H1 (cell line): ENCODE measurements at regions not wholly inside any gene's neighbourhood (a gene's known extent, or its start where the extent isn't known, plus 50 kb on each side); places are given as distances from the start of the nearest gene placed in this dataset.
A peak's percentile ranks its signal among the peaks of the same experiment; 100 is the strongest.

ENCODE experiments used
- CTCF ChIA-PET: fragments of 300-600 bp; sonication (Branson Sonifier 250); formaldehyde crosslinking; loops from one replicate; lab custom pipeline; 2021; ENCODE audit not compliant: partially characterized antibody; lab: Charles Lee
- POLR2A ChIA-PET: fragments of 300-600 bp; sonication (Branson Sonifier 250); formaldehyde crosslinking; loops from one replicate; lab custom pipeline; 2021; ENCODE audit warnings: inconsistent platforms; ENCODE audit not compliant: partially characterized antibody; lab: Charles Lee
- DNase-seq, 2 experiments: peaks; one replicate each; pipeline versions ENCODE4 v3.0.0 to v3.0.0-alpha.2; 2010 to 2022; ENCODE audit warnings: low spot score in 2 of 2, low read depth in 1 of 2, mixed read lengths in 1 of 2
- FAIRE-seq: peaks from 2 replicates; lab custom pipeline; 2011; peaks lifted over from hg19 to GRCh38; lab: Jason Lieb, UNC
- H2AFZ ChIP-seq: 2 replicates; pipeline ENCODE4 v1.8.1; 2012; ENCODE audit warnings: low read length, inconsistent platforms
- H2AK5ac ChIP-seq: 2 replicates; pipeline ENCODE4 v1.6.1; 2013; ENCODE audit warnings: low read depth, low read length
- H2BK120ac ChIP-seq: replicated peaks from 2 replicates; pipeline ENCODE3; 2013; ENCODE audit warnings: low read depth, low read length, inconsistent platforms
- H2BK12ac ChIP-seq: 2 replicates; pipeline ENCODE4 v1.6.1; 2013; ENCODE audit warnings: low read depth, low read length
- H2BK15ac ChIP-seq: 2 replicates; pipeline ENCODE4 v1.6.1; 2013; ENCODE audit warnings: low read length
- H2BK20ac ChIP-seq: 2 replicates; pipeline ENCODE4 v1.6.1; 2013; ENCODE audit warnings: low read length
- H2BK5ac ChIP-seq: 2 replicates; pipeline ENCODE4 v1.6.1; 2013; ENCODE audit warnings: low read depth, low read length
- H3K14ac ChIP-seq: 2 replicates; pipeline ENCODE4 v1.6.1; 2013; ENCODE audit warnings: inconsistent platforms; ENCODE audit not compliant: insufficient read length
- H3K18ac ChIP-seq: 2 replicates; pipeline ENCODE4 v1.6.1; 2013; ENCODE audit warnings: low read length; ENCODE audit errors: extremely low read depth
- H3K23ac ChIP-seq: 2 replicates; pipeline ENCODE4 v1.6.1; 2013; ENCODE audit warnings: inconsistent platforms; ENCODE audit not compliant: insufficient read length
- H3K23me2 ChIP-seq: 2 replicates; pipeline ENCODE4 v1.6.1; 2013; ENCODE audit warnings: low read depth, low read length
- H3K27ac ChIP-seq: 2 replicates; pipeline ENCODE4 v1.6.1; 2011; ENCODE audit warnings: low read depth, low read length, inconsistent platforms
- H3K27me3 ChIP-seq, 4 experiments: replicated peaks in 1 of 4; 1 replicate in 1 of 4; 2 replicates in 3 of 4; pipeline versions ENCODE4 v1.6.1 to v1.8.1; 2011 to 2013; ENCODE audit warnings: low read length in 3 of 4, mild to moderate bottlenecking in 3 of 4, inconsistent platforms in 2 of 4, mixed read lengths in 2 of 4, moderate library complexity in 1 of 4; ENCODE audit not compliant: control insufficient read depth in 3 of 4, insufficient read depth in 3 of 4; ENCODE audit errors: extremely low read depth in 1 of 4
- H3K36me3 ChIP-seq, 4 experiments: 2 replicates each; pipeline versions ENCODE4 v1.6.1 to v1.8.1; 2011 to 2013; ENCODE audit warnings: mild to moderate bottlenecking in 4 of 4, low read length in 3 of 4, moderate library complexity in 2 of 4, control low read depth in 1 of 4, inconsistent platforms in 1 of 4; ENCODE audit not compliant: insufficient read depth in 4 of 4, control insufficient read depth in 2 of 4
- H3K4ac ChIP-seq: replicated peaks from 2 replicates; pipeline ENCODE3; 2013; ENCODE audit warnings: low read length, low read depth, mixed read lengths, inconsistent platforms; ENCODE audit not compliant: insufficient read length
- H3K4me1 ChIP-seq, 4 experiments: replicated peaks in 1 of 4; 1 replicate in 1 of 4; 2 replicates in 3 of 4; pipeline versions ENCODE4 v1.6.1 to v1.8.1; 2011 to 2013; ENCODE audit warnings: low read length in 3 of 4, inconsistent platforms in 2 of 4, mixed read lengths in 1 of 4; ENCODE audit not compliant: insufficient read depth in 4 of 4, control insufficient read depth in 3 of 4
- H3K4me2 ChIP-seq, 2 experiments: 2 replicates each; pipeline versions ENCODE4 v1.6.1 to v1.8.1; 2011 to 2013; ENCODE audit warnings: low read depth in 2 of 2, low read length in 2 of 2, control low read depth in 1 of 2, inconsistent platforms in 1 of 2, mild to moderate bottlenecking in 1 of 2; ENCODE audit not compliant: insufficient read depth in 1 of 2
- H3K4me3 ChIP-seq, 4 experiments: fragments of 200-600, 300-600 bp in 1 of 4; sonication (generic), shearing (Covaris generic), sonication (Bioruptor Twin) in 1 of 4; 2 replicates each; pipeline versions ENCODE4 v1.5.1 to v1.8.1; 2011 to 2016; ENCODE audit warnings: low read length in 4 of 4, low read depth in 3 of 4, control low read depth in 2 of 4, inconsistent platforms in 2 of 4, mild to moderate bottlenecking in 2 of 4, mixed read lengths in 1 of 4, moderate library complexity in 1 of 4; ENCODE audit not compliant: insufficient read depth in 2 of 4; ENCODE audit errors: extremely low read depth in 1 of 4
- H3K56ac ChIP-seq: replicated peaks from 2 replicates; pipeline ENCODE3; 2013; ENCODE audit warnings: low read depth, mild to moderate bottlenecking, mixed read lengths, low read length, inconsistent platforms; ENCODE audit not compliant: insufficient read length
- H3K79me1 ChIP-seq: 2 replicates; pipeline ENCODE4 v1.6.1; 2013; ENCODE audit warnings: low read depth, low read length, control low read depth
- H3K79me2 ChIP-seq, 2 experiments: 2 replicates each; pipeline versions ENCODE4 v1.6.1 to v1.8.1; 2012 to 2013; ENCODE audit warnings: low read length in 2 of 2, mild to moderate bottlenecking in 2 of 2, inconsistent platforms in 1 of 2; ENCODE audit not compliant: insufficient read depth in 2 of 2, control insufficient read depth in 1 of 2
- H3K9ac ChIP-seq, 4 experiments: replicated peaks in 1 of 4; 1 replicate in 1 of 4; 2 replicates in 3 of 4; pipeline versions ENCODE4 v1.6.1 to v1.8.1; 2011 to 2013; ENCODE audit warnings: low read depth in 3 of 4, low read length in 3 of 4, control low read depth in 2 of 4, mild to moderate bottlenecking in 2 of 4, moderate library complexity in 2 of 4, inconsistent platforms in 1 of 4; ENCODE audit errors: extremely low read depth in 1 of 4
- H3K9me3 ChIP-seq, 2 experiments: 2 replicates each; pipeline versions ENCODE4 v1.6.1 to v1.8.1; 2012 to 2013; ENCODE audit warnings: mild to moderate bottlenecking in 2 of 2, moderate library complexity in 2 of 2, control low read depth in 1 of 2, inconsistent platforms in 1 of 2, low read depth in 1 of 2, low read length in 1 of 2, mixed read lengths in 1 of 2; ENCODE audit not compliant: insufficient read depth in 2 of 2
- H4K20me1 ChIP-seq, 2 experiments: replicated peaks in 1 of 2; 2 replicates each; pipeline versions ENCODE3 to v1.8.1; 2011 to 2013; ENCODE audit warnings: inconsistent platforms in 2 of 2, low read length in 2 of 2, mild to moderate bottlenecking in 1 of 2; ENCODE audit not compliant: insufficient read depth in 2 of 2, control insufficient read depth in 1 of 2
- H4K5ac ChIP-seq: 2 replicates; pipeline ENCODE4 v1.6.1; 2013; ENCODE audit warnings: low read length, low read depth, mixed read lengths, inconsistent platforms; ENCODE audit not compliant: insufficient read length
- H4K8ac ChIP-seq: 2 replicates; pipeline ENCODE4 v1.8.0; 2013; ENCODE audit warnings: mild to moderate bottlenecking, moderate library complexity, low read length, inconsistent platforms; ENCODE audit not compliant: insufficient read depth; ENCODE audit errors: extremely low read depth
- H4K91ac ChIP-seq: replicated peaks from 2 replicates; pipeline ENCODE3; 2013; ENCODE audit warnings: low read length, mixed read lengths, inconsistent platforms; ENCODE audit not compliant: insufficient read length
- CHD2 ChIP-seq: IDR thresholded peaks from 2 replicates; pipeline ENCODE4 v1.6.1; 2012; ENCODE audit warnings: low read length, improper control_type of control experiment
- POLR2AphosphoS5 ChIP-seq: IDR thresholded peaks from 2 replicates; pipeline ENCODE4 v1.6.1; 2011; ENCODE audit warnings: low read depth, low read length
- RFX5 ChIP-seq: IDR thresholded peaks from 2 replicates; pipeline ENCODE4 v1.6.1; 2011; ENCODE audit warnings: low read depth, low read length, improper control_type of control experiment, borderline replicate concordance
- RXRA ChIP-seq: IDR thresholded peaks from 2 replicates; pipeline ENCODE4 v1.6.1; 2011; ENCODE audit warnings: low read depth, mild to moderate bottlenecking, low read length, moderate library complexity; ENCODE audit not compliant: insufficient read depth
- TAF1 ChIP-seq: IDR thresholded peaks from 2 replicates; pipeline ENCODE4 v1.6.1; 2011; ENCODE audit warnings: mild to moderate bottlenecking, low read depth, low read length
- TBP ChIP-seq: IDR thresholded peaks from 2 replicates; pipeline ENCODE4 v1.6.1; 2011; ENCODE audit warnings: low read depth, low read length, improper control_type of control experiment
- TEAD4 ChIP-seq: IDR thresholded peaks from 2 replicates; pipeline ENCODE4 v1.6.1; 2012; ENCODE audit warnings: low read depth, low read length, inconsistent platforms, mixed read lengths
- WGBS, 2 experiments: shearing (Covaris generic) in 1 of 2; methylation state at CpG; one replicate each; pipeline versions ENCODE4 v1.1.6 to v1.1.7; 2013 to 2015; ENCODE audit warnings: low lambda C conversion rate in 2 of 2, mixed read lengths in 2 of 2, inconsistent platforms in 1 of 2, low coverage in 1 of 2, missing lambda C conversion rate in 1 of 2; ENCODE audit not compliant: insufficient replicate concordance in 2 of 2, insufficient coverage in 1 of 2, insufficient read length in 1 of 2; ENCODE audit errors: extremely low coverage in 1 of 2, missing lambda C conversion rate in 1 of 2; 5-methylcytosine and 5-hydroxymethylcytosine counted together
- TF ChIP-seq, protein P1 (sequence below): IDR thresholded peaks from 2 replicates; pipeline ENCODE4 v1.6.1; 2012; ENCODE audit warnings: low read length, inconsistent platforms
- TF ChIP-seq, protein P2 (sequence below): IDR thresholded peaks from 2 replicates; pipeline ENCODE4 v1.6.1; 2012; ENCODE audit warnings: inconsistent platforms
- TF ChIP-seq, protein P3 (sequence below): IDR thresholded peaks from 2 replicates; pipeline ENCODE4 v1.6.1; 2011; ENCODE audit warnings: low read length, improper control_type of control experiment

DNA sequence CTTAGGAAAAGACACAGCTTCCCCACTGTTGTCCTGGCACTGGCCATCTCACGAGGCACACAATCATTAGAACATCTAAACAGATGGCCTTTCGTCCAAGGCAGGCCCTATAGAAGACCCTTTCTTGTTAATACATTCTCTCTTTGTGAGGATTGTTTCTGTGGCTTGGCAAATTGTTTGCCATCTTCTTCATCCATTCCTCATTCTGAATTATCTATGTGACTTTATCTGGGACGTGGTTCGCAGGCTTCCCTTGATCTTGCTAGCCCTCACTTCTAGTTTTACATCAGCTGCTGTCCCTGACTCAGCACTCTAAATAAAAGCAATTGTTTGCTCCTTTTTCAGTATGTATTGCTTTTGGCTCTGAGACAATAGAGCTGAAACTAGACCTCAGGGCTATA, 101.1 kb upstream of the ZC3H11B start:
- H3K79me1 ChIP-seq = no peaks in the 10 kb centered on the region
- no peak overlapping the region for H4K91ac ChIP-seq
- DNase-seq (no peak), FAIRE-seq (no peak)
- ChIA-PET POLR2A (no interaction called here), CTCF (interaction anchor here (0.5 to 1.2 kb wide), 4 partner anchors 10 to 37 kb away, joined by 3 read pairs; no protein-coding TSS in a partner anchor)
- H3K4me3 ChIP-seq = no peak overlapping the region
- no peak overlapping the region for H3K23ac ChIP-seq
- no peaks in the 10 kb centered on the region for H3K23me2 ChIP-seq
- no peaks in the 10 kb centered on the region for H3K36me3 ChIP-seq
- H3K14ac ChIP-seq = no peak overlapping the region
- no peak overlapping the region for H2AK5ac ChIP-seq
- H3K56ac ChIP-seq = no peak overlapping the region
- H2BK20ac ChIP-seq = no peak overlapping the region
- no peak overlapping the region for H2BK5ac ChIP-seq
- H2AFZ ChIP-seq = peak overlapping the region; percentile 28; the same call in 1 of the 2 replicates
- H2BK120ac ChIP-seq = no peak overlapping the region
- H3K27me3 ChIP-seq = no peaks in the 10 kb centered on the region
- no peak overlapping the region for H2BK12ac ChIP-seq
- H3K4me1 ChIP-seq = 0 out of 7 replicates have a peak, but pooled peaks cover 0 to 2% (median 0%) of the 10 kb centered on the region in 4 experiments
- no peak overlapping the region for H3K4ac ChIP-seq
- H3K79me2 ChIP-seq = no peaks in the 10 kb centered on the region
- H3K18ac ChIP-seq = no peak overlapping the region
- H3K9me3 ChIP-seq = no peaks in the 10 kb centered on the region; a peak in 1 of 4 replicates
- WGBS, 2 experiments = 84% methylated on average over 4 of the region's 4 CpGs; no CpG with 5 or more reads in 1 of the 2 experiments
- H4K8ac ChIP-seq = no peak overlapping the region
- H3K9ac ChIP-seq = no peak overlapping the region
- no peak overlapping the region for H3K27ac ChIP-seq
- no peak overlapping the region for H2BK15ac ChIP-seq
- H3K4me2 ChIP-seq = no peak overlapping the region
- H4K20me1 ChIP-seq = no peaks in the 10 kb centered on the region
- TF ChIP-seq POLR2AphosphoS5 (no peak), TBP (no peak), RXRA (no peak), RFX5 (no peak), CHD2 (no peak), TEAD4 (no peak), TAF1 (no peak)
- TF ChIP-seq, protein P1, sequence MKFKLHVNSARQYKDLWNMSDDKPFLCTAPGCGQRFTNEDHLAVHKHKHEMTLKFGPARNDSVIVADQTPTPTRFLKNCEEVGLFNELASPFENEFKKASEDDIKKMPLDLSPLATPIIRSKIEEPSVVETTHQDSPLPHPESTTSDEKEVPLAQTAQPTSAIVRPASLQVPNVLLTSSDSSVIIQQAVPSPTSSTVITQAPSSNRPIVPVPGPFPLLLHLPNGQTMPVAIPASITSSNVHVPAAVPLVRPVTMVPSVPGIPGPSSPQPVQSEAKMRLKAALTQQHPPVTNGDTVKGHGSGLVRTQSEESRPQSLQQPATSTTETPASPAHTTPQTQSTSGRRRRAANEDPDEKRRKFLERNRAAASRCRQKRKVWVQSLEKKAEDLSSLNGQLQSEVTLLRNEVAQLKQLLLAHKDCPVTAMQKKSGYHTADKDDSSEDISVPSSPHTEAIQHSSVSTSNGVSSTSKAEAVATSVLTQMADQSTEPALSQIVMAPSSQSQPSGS = no peak
- TF ChIP-seq, protein P2, sequence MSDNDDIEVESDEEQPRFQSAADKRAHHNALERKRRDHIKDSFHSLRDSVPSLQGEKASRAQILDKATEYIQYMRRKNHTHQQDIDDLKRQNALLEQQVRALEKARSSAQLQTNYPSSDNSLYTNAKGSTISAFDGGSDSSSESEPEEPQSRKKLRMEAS = no peak
- TF ChIP-seq, protein P3, sequence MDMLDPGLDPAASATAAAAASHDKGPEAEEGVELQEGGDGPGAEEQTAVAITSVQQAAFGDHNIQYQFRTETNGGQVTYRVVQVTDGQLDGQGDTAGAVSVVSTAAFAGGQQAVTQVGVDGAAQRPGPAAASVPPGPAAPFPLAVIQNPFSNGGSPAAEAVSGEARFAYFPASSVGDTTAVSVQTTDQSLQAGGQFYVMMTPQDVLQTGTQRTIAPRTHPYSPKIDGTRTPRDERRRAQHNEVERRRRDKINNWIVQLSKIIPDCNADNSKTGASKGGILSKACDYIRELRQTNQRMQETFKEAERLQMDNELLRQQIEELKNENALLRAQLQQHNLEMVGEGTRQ = no peak
- H4K5ac ChIP-seq = no peak overlapping the region
